ENCODE measurements at regions not wholly inside any gene's neighbourhood (a gene's known extent, or its start where the extent isn't known, plus 50 kb on each side); places are given as distances from the start of the nearest gene placed in this dataset.
A peak's percentile ranks its signal among the peaks of the same experiment; 100 is the strongest.

- H3K36me3 ChIP-seq, result no peaks in the 10 kb centered on the region
- TF ChIP-seq POLR2A (IDR thresholded peaks at IDR 0.05) (no peak), CTCF (IDR thresholded peaks at IDR 0.05) (no peak), EP300 (IDR thresholded peaks at IDR 0.05) (no peak), POLR2AphosphoS5 (IDR thresholded peaks at IDR 0.05) (no peak)
- H3K9me3 ChIP-seq, result no peaks in the 10 kb centered on the region
- H3K27ac ChIP-seq, result no peak overlapping the region
- H3K4me3 ChIP-seq, result no peak overlapping the region
- WGBS, 2 donors, result 62 to 68% methylated on average over 4 of the region's 4 CpGs
- H3K4me1 ChIP-seq, result no peaks in the 10 kb centered on the region
- DNase-seq, result no peak
- H3K27me3 ChIP-seq, result no peaks in the 10 kb centered on the region
- no peak for ATAC-seq (ENCODE audit: low FRiP score in 2 of 2)
Measured at GRCh38 chr1:221908573-221908972, 166.7 kb upstream of the DUSP10 start.

- TF ChIP-seq POLR2A (IDR thresholded peaks at IDR 0.05), result no peak
- TF ChIP-seq CTCF (IDR thresholded peaks at IDR 0.05), result no peak
- TF ChIP-seq EP300 (IDR thresholded peaks at IDR 0.05), result no peak
- TF ChIP-seq POLR2AphosphoS5 (IDR thresholded peaks at IDR 0.05), result no peak
- no peaks in the 10 kb centered on the region for H3K27me3 ChIP-seq
- DNase-seq (no peak), ATAC-seq (ENCODE audit: low FRiP score in 2 of 2) (no peak)
- no peak overlapping the region for H3K4me3 ChIP-seq
- no peak overlapping the region for H3K27ac ChIP-seq
- no peaks in the 10 kb centered on the region for H3K36me3 ChIP-seq
- WGBS, 2 donors, result 85 to 91% methylated on average over 8 of the region's 8 CpGs
- H3K9me3 ChIP-seq, result no peaks in the 10 kb centered on the region
- H3K4me1 ChIP-seq, result no peaks in the 10 kb centered on the region
Measured at GRCh38 chr1:221907166-221907932, 165.5 kb upstream of the DUSP10 start.

GRCh38 chr1:221905802-221906201 lies 163.9 kb upstream of the DUSP10 start:
- ATAC-seq (ENCODE audit: low FRiP score in 2 of 2), result no peak
- Histone ChIP-seq H3K27me3 (no peaks in the 10 kb centered on the region), H3K9me3 (no peaks in the 10 kb centered on the region), H3K4me3 (no peak overlapping the region), H3K27ac (no peak overlapping the region), H3K4me1 (no peaks in the 10 kb centered on the region), H3K36me3 (no peaks in the 10 kb centered on the region)
- WGBS, 2 donors, result 43 to 71% methylated on average over 2 of the region's 2 CpGs
- TF ChIP-seq EP300 (IDR thresholded peaks at IDR 0.05), result no peak
- no peak for TF ChIP-seq POLR2A (IDR thresholded peaks at IDR 0.05)
- TF ChIP-seq CTCF (IDR thresholded peaks at IDR 0.05), result no peak
- no peak for TF ChIP-seq POLR2AphosphoS5 (IDR thresholded peaks at IDR 0.05)
- DNase-seq, result no peak

GRCh38 chr1:221904319-221904718 lies 162.4 kb upstream of the DUSP10 start:
- ATAC-seq (ENCODE audit: low FRiP score in 2 of 2), result no peak
- H3K27me3 ChIP-seq, result no peaks in the 10 kb centered on the region
- H3K9me3 ChIP-seq, result no peaks in the 10 kb centered on the region
- H3K4me1 ChIP-seq, result no peaks in the 10 kb centered on the region
- H3K27ac ChIP-seq, result no peak overlapping the region
- no peaks in the 10 kb centered on the region for H3K36me3 ChIP-seq
- DNase-seq, result no peak
- 88 to 96% methylated on average over 2 of the region's 2 CpGs for WGBS, 2 donors
- no peak overlapping the region for H3K4me3 ChIP-seq
- TF ChIP-seq EP300 (IDR thresholded peaks at IDR 0.05) (no peak), POLR2AphosphoS5 (IDR thresholded peaks at IDR 0.05) (no peak), CTCF (IDR thresholded peaks at IDR 0.05) (no peak), POLR2A (IDR thresholded peaks at IDR 0.05) (no peak)

GRCh38 chr1:221903594-221903993 lies 161.7 kb upstream of the DUSP10 start:
- Histone ChIP-seq H3K27ac (no peak overlapping the region), H3K4me3 (no peak overlapping the region), H3K9me3 (no peaks in the 10 kb centered on the region), H3K27me3 (no peaks in the 10 kb centered on the region), H3K36me3 (no peaks in the 10 kb centered on the region), H3K4me1 (no peaks in the 10 kb centered on the region)
- 60 to 89% methylated on average over 3 to 4 of the region's 6 CpGs for WGBS, 2 donors
- ATAC-seq (ENCODE audit: low FRiP score in 2 of 2), result peak in 1 of 2 donors; percentile 9
- TF ChIP-seq CTCF (IDR thresholded peaks at IDR 0.05) (no peak), POLR2AphosphoS5 (IDR thresholded peaks at IDR 0.05) (no peak), POLR2A (IDR thresholded peaks at IDR 0.05) (no peak), EP300 (IDR thresholded peaks at IDR 0.05) (no peak)
- DNase-seq, result peak in 1 of 2 donors; percentile 27
